Dendritic cell treated with granulocyte-macrophage colony-stimulating factor and Interleukin-4, amounts not matched to agents 40 ng/mL and 50 ng/mL, for 4 days (primary cell): ENCODE measurements at regions not wholly inside any gene's neighbourhood (a gene's known extent, or its start where the extent isn't known, plus 50 kb on each side); places are given as distances from the start of the nearest gene placed in this dataset.

Experiments used
- H3K27ac Mint-ChIP-seq: one replicate; pipeline ENCODE4 v1.8.0; 2022; ENCODE audit warnings: mild to moderate bottlenecking, mixed read lengths
- H3K27me3 Mint-ChIP-seq: one replicate; pipeline ENCODE4 v1.8.0; 2022; ENCODE audit warnings: mild to moderate bottlenecking, mixed read lengths
- H3K36me3 Mint-ChIP-seq: one replicate; pipeline ENCODE4 v1.8.0; 2022; ENCODE audit warnings: low read depth, mixed read lengths
- H3K4me1 Mint-ChIP-seq: one replicate; pipeline ENCODE4 v1.8.0; 2022; ENCODE audit warnings: low read depth, mixed read lengths
- H3K4me3 Mint-ChIP-seq: one replicate; pipeline ENCODE4 v1.8.0; 2022; ENCODE audit warnings: mild to moderate bottlenecking, moderate library complexity, mixed read lengths
- H3K9me3 Mint-ChIP-seq: one replicate; pipeline ENCODE4 v1.8.0; 2022; ENCODE audit warnings: mixed read lengths
- intact Hi-C: fragments of 100-400 bp; cut with micrococcal nuclease; formaldehyde crosslinking; loops from one replicate; pipeline ENCODE4 v1.15.0; 2022

GRCh38 chr9:636931-637591 lies 204.4 kb upstream of the DMRT1 start:
- H3K36me3 Mint-ChIP-seq = no peaks in the 10 kb centered on the region
- peaks cover 12% of the 10 kb centered on the region for H3K4me1 Mint-ChIP-seq
- H3K27me3 Mint-ChIP-seq = no peaks in the 10 kb centered on the region
- H3K4me3 Mint-ChIP-seq = no peak overlapping the region
- H3K9me3 Mint-ChIP-seq = no peaks in the 10 kb centered on the region
- intact Hi-C loops = no loop called here
- no peak overlapping the region for H3K27ac Mint-ChIP-seq

GRCh38 chr9:638152-638551 lies 203.3 kb upstream of the DMRT1 start:
- Mint-ChIP-seq H3K36me3 (no peaks in the 10 kb centered on the region), H3K4me1 (peaks cover 16% of the 10 kb centered on the region), H3K27ac (no peak overlapping the region), H3K9me3 (no peaks in the 10 kb centered on the region), H3K4me3 (no peak overlapping the region), H3K27me3 (no peaks in the 10 kb centered on the region)
- intact Hi-C loops = no loop called here

GRCh38 chr9:642014-642413 lies 199.5 kb upstream of the DMRT1 start:
- Mint-ChIP-seq H3K4me1 (peaks cover 22% of the 10 kb centered on the region), H3K9me3 (no peaks in the 10 kb centered on the region), H3K4me3 (no peak overlapping the region), H3K36me3 (no peaks in the 10 kb centered on the region), H3K27ac (no peak overlapping the region), H3K27me3 (no peaks in the 10 kb centered on the region)
- intact Hi-C loops = no loop called here

- no peaks in the 10 kb centered on the region for H3K9me3 Mint-ChIP-seq
- peak overlapping the region; percentile 56 for H3K27ac Mint-ChIP-seq
- H3K4me3 Mint-ChIP-seq = no peak overlapping the region
- intact Hi-C loops = no loop called here
- H3K4me1 Mint-ChIP-seq = peaks cover 19% of the 10 kb centered on the region
- no peaks in the 10 kb centered on the region for H3K36me3 Mint-ChIP-seq
- no peaks in the 10 kb centered on the region for H3K27me3 Mint-ChIP-seq
These were observed 197.5 kb upstream of the DMRT1 start for GRCh38 chr9:643966-644365.

- H3K27me3 Mint-ChIP-seq = no peaks in the 10 kb centered on the region
- H3K36me3 Mint-ChIP-seq = no peaks in the 10 kb centered on the region
- no peaks in the 10 kb centered on the region for H3K9me3 Mint-ChIP-seq
- intact Hi-C loops = no loop called here
- H3K4me3 Mint-ChIP-seq = no peak overlapping the region
- no peak overlapping the region for H3K27ac Mint-ChIP-seq
- H3K4me1 Mint-ChIP-seq = peaks cover 28% of the 10 kb centered on the region
These were observed 194.0 kb upstream of the DMRT1 start for GRCh38 chr9:647522-647921.

GRCh38 chr9:649128-650074 lies 192.1 kb upstream of the DMRT1 start:
- Mint-ChIP-seq H3K9me3 (no peaks in the 10 kb centered on the region), H3K36me3 (no peaks in the 10 kb centered on the region), H3K4me3 (no peak overlapping the region), H3K27me3 (no peaks in the 10 kb centered on the region), H3K27ac (peak overlapping the region; percentile 65), H3K4me1 (peaks cover 36% of the 10 kb centered on the region)
- intact Hi-C loops = no loop called here

- Mint-ChIP-seq H3K27me3 (no peaks in the 10 kb centered on the region), H3K36me3 (no peaks in the 10 kb centered on the region), H3K4me1 (peaks cover 42% of the 10 kb centered on the region), H3K27ac (peak overlapping the region; percentile 65), H3K4me3 (no peak overlapping the region), H3K9me3 (no peaks in the 10 kb centered on the region)
- intact Hi-C loops = no loop called here
These were observed 191.1 kb upstream of the DMRT1 start for GRCh38 chr9:650362-650761.

GRCh38 chr9:651371-651770 lies 190.1 kb upstream of the DMRT1 start:
- Mint-ChIP-seq H3K4me3 (no peak overlapping the region), H3K9me3 (no peaks in the 10 kb centered on the region), H3K36me3 (no peaks in the 10 kb centered on the region), H3K4me1 (peaks cover 49% of the 10 kb centered on the region), H3K27ac (no peak overlapping the region), H3K27me3 (no peaks in the 10 kb centered on the region)
- intact Hi-C loops = no loop called here

- Mint-ChIP-seq H3K27ac (no peak overlapping the region), H3K36me3 (no peaks in the 10 kb centered on the region), H3K4me3 (no peak overlapping the region), H3K27me3 (no peaks in the 10 kb centered on the region), H3K9me3 (no peaks in the 10 kb centered on the region), H3K4me1 (peaks cover 63% of the 10 kb centered on the region)
- intact Hi-C loops = loop anchor here (1.0 kb wide), 1 partner anchor 22 kb away; no protein-coding TSS in a partner anchor
These were observed 188.6 kb upstream of the DMRT1 start for GRCh38 chr9:652914-653313.

GRCh38 chr9:653421-653820 lies 188.1 kb upstream of the DMRT1 start:
- intact Hi-C loops = loop anchor here (1.0 kb wide), 1 partner anchor 22 kb away; no protein-coding TSS in a partner anchor
- H3K27ac Mint-ChIP-seq = no peak overlapping the region

GRCh38 chr9:653856-654387 lies 187.6 kb upstream of the DMRT1 start:
- Mint-ChIP-seq H3K9me3 (no peaks in the 10 kb centered on the region), H3K27ac (no peak overlapping the region), H3K4me1 (peaks cover 63% of the 10 kb centered on the region), H3K36me3 (no peaks in the 10 kb centered on the region), H3K4me3 (no peak overlapping the region), H3K27me3 (no peaks in the 10 kb centered on the region)
- intact Hi-C loops = loop anchor here (1.0 kb wide), 1 partner anchor 23 kb away; no protein-coding TSS in a partner anchor

More at GRCh38 chr9:653421-653820, 188.1 kb upstream of the DMRT1 start:
- Mint-ChIP-seq H3K36me3 (no peaks in the 10 kb centered on the region), H3K27me3 (no peaks in the 10 kb centered on the region), H3K9me3 (no peaks in the 10 kb centered on the region), H3K4me3 (no peak overlapping the region), H3K4me1 (peaks cover 63% of the 10 kb centered on the region)

- no peaks in the 10 kb centered on the region for H3K9me3 Mint-ChIP-seq
- peaks cover 50% of the 10 kb centered on the region for H3K4me1 Mint-ChIP-seq
- H3K27me3 Mint-ChIP-seq = no peaks in the 10 kb centered on the region
- H3K36me3 Mint-ChIP-seq = no peaks in the 10 kb centered on the region
- H3K27ac Mint-ChIP-seq = peak overlapping the region; percentile 51
- intact Hi-C loops = loop anchor here (5.0 kb wide), 1 partner anchor 34 kb away; no protein-coding TSS in a partner anchor
- no peak overlapping the region for H3K4me3 Mint-ChIP-seq
These were observed 185.6 kb upstream of the DMRT1 start for GRCh38 chr9:655875-656274.

GRCh38 chr9:656926-657568 lies 184.4 kb upstream of the DMRT1 start:
- Mint-ChIP-seq H3K4me3 (no peak overlapping the region), H3K27me3 (no peaks in the 10 kb centered on the region), H3K27ac (peak overlapping the region; percentile 51), H3K36me3 (no peaks in the 10 kb centered on the region), H3K9me3 (no peaks in the 10 kb centered on the region), H3K4me1 (peaks cover 48% of the 10 kb centered on the region)
- intact Hi-C loops = loop anchor here (5.0 kb wide), 1 partner anchor 35 kb away; no protein-coding TSS in a partner anchor
